ENCODE measurements at regions not wholly inside any gene's neighbourhood (a gene's known extent, or its start where the extent isn't known, plus 50 kb on each side); places are given as distances from the start of the nearest gene placed in this dataset.

DNA sequence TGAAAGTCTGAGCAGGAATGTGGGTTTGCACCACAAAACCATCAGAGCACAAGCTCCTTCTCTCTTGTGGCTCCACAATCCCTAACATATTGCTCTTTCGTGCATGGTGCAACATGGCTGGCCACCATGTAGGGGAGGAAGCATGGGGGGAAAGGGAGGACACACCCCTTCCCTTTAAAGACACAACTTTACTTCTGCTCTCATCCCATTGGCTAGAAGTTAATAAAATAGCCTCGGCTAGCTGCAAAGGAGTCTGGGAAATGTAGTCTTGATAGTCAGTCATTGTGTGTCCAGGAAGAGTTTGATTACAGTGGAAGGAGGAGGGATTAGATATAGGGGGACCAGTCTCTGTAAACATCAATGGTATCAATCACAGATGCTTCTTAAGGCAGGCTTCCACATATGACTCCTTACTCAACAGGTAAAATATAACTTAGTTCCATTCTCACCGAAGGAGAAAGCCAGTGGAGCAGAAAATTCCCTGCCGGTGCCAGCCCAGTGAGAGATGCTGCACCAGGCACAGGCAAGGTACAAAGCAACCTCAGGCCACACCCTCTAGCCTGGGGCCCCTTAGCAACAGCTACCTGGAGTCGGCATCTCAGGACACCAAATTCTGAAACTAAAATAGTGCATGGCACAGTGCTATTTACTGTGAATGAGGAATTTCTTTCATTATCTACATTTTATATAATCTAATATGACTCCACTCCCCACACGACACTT lies 124.7 kb upstream of the CTBP2 start:
- peak; percentile 56 for DNase-seq (ENCODE audit: extremely low spot score)
- POLR2A ChIA-PET, result interaction anchor here (1.4 kb wide), 1 partner anchor 10 kb away, joined by 3 read pairs; no protein-coding TSS in a partner anchor
- CTCF ChIA-PET, result no interaction called here
- TF ChIP-seq FOXM1 (IDR thresholded peaks at IDR 0.05; ENCODE audit: borderline replicate concordance) (no peak), ARNT (IDR thresholded peaks at IDR 0.05) (no peak), LEF1 (IDR thresholded peaks at IDR 0.05; ENCODE audit: borderline replicate concordance) (no peak), FOXA1 (IDR thresholded peaks at IDR 0.05) (no peak), NFRKB (IDR thresholded peaks at IDR 0.05) (no peak), BHLHE40 (IDR thresholded peaks at IDR 0.05; ENCODE audit: borderline replicate concordance) (no peak), TARDBP (IDR thresholded peaks at IDR 0.05) (no peak), L3MBTL2 (conservative IDR thresholded peaks at IDR 0.05) (no peak; the same call in 1 of the 2 replicates), PKNOX1 (IDR thresholded peaks at IDR 0.05) (no peak), SP1 (IDR thresholded peaks at IDR 0.05) (no peak), ELF4 (IDR thresholded peaks at IDR 0.05) (no peak), FOXK2 (IDR thresholded peaks at IDR 0.05) (no peak), ZNF384 (IDR thresholded peaks at IDR 0.05) (no peak), CTBP1 (IDR thresholded peaks at IDR 0.05; ENCODE audit: borderline replicate concordance) (no peak), SUZ12 (IDR thresholded peaks at IDR 0.05) (no peak), HDGF (IDR thresholded peaks at IDR 0.05; ENCODE audit: borderline replicate concordance) (no peak)

GRCh38 chr10:125283836-125284614 lies 123.7 kb upstream of the CTBP2 start:
- no peak for DNase-seq (ENCODE audit: extremely low spot score)
- CTCF ChIA-PET, result no interaction called here
- TF ChIP-seq SP1 (IDR thresholded peaks at IDR 0.05) (no peak), ZNF384 (IDR thresholded peaks at IDR 0.05) (no peak), CTBP1 (IDR thresholded peaks at IDR 0.05; ENCODE audit: borderline replicate concordance) (no peak), BHLHE40 (IDR thresholded peaks at IDR 0.05; ENCODE audit: borderline replicate concordance) (no peak), L3MBTL2 (conservative IDR thresholded peaks at IDR 0.05) (no peak), SUZ12 (IDR thresholded peaks at IDR 0.05) (no peak)
- POLR2A ChIA-PET, result interaction anchor here (1.4 kb wide), 1 partner anchor 11 kb away, joined by 3 read pairs; no protein-coding TSS in a partner anchor

GRCh38 chr10:125283191-125283835 lies 123.0 kb upstream of the CTBP2 start:
- CTCF ChIA-PET, result no interaction called here
- TF ChIP-seq FOXA1 (IDR thresholded peaks at IDR 0.05) (no peak), L3MBTL2 (conservative IDR thresholded peaks at IDR 0.05) (no peak), SUZ12 (IDR thresholded peaks at IDR 0.05) (no peak), LEF1 (IDR thresholded peaks at IDR 0.05; ENCODE audit: borderline replicate concordance) (no peak), SP1 (IDR thresholded peaks at IDR 0.05) (no peak), ZNF384 (IDR thresholded peaks at IDR 0.05) (no peak)
- POLR2A ChIA-PET, result interaction anchor here (1.4 kb wide), 1 partner anchor 12 kb away, joined by 3 read pairs; no protein-coding TSS in a partner anchor
- DNase-seq (ENCODE audit: extremely low spot score), result no peak

- POLR2A ChIA-PET, result no interaction called here
These were observed 120.7 kb upstream of the CTBP2 start for GRCh38 chr10:125281091-125281490.

DNA sequence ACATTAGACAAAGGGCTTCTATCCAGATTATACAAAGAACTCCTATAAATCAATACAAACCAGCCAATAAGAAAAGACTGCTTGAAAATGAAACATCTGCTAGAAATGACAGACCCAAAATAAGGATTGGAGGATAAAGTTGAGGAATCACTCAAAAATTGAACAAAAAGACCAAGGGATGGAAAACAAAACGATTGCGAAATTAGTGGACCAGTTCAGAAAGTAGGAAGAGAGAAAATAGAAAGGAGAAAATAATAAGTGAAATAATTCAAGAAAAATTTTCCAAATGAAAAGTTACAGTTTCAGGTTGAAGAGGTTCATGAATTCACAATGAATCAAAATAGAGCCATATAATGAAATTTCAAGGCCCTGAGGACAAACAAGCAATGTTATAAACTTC lies 115.8 kb upstream of the CTBP2 start:
- no peak for DNase-seq (ENCODE audit: extremely low spot score)
- TF ChIP-seq SP1 (IDR thresholded peaks at IDR 0.05), result no peak
- TF ChIP-seq FOXA1 (IDR thresholded peaks at IDR 0.05), result no peak
- TF ChIP-seq FOXM1 (IDR thresholded peaks at IDR 0.05; ENCODE audit: borderline replicate concordance), result no peak
- TF ChIP-seq TARDBP (IDR thresholded peaks at IDR 0.05), result no peak
- CTCF ChIA-PET, result no interaction called here
- POLR2A ChIA-PET, result no interaction called here

More at GRCh38 chr10:125281091-125281490, 120.7 kb upstream of the CTBP2 start:
- CTCF ChIA-PET, result no interaction called here
- TF ChIP-seq SP1 (IDR thresholded peaks at IDR 0.05) (no peak), ELF4 (IDR thresholded peaks at IDR 0.05) (no peak), LEF1 (IDR thresholded peaks at IDR 0.05; ENCODE audit: borderline replicate concordance) (no peak), FOXK2 (IDR thresholded peaks at IDR 0.05) (no peak), NFRKB (IDR thresholded peaks at IDR 0.05) (no peak), ZNF384 (IDR thresholded peaks at IDR 0.05) (no peak), PKNOX1 (IDR thresholded peaks at IDR 0.05) (no peak), CTBP1 (IDR thresholded peaks at IDR 0.05; ENCODE audit: borderline replicate concordance) (no peak), HDGF (IDR thresholded peaks at IDR 0.05; ENCODE audit: borderline replicate concordance) (no peak), FOXA1 (IDR thresholded peaks at IDR 0.05) (no peak), BHLHE40 (IDR thresholded peaks at IDR 0.05; ENCODE audit: borderline replicate concordance) (no peak), TARDBP (IDR thresholded peaks at IDR 0.05) (no peak), ARNT (IDR thresholded peaks at IDR 0.05) (no peak)
- no peak for DNase-seq (ENCODE audit: extremely low spot score)

GRCh38 chr10:125274961-125275360 lies 114.6 kb upstream of the CTBP2 start:
- CTCF ChIA-PET, result no interaction called here
- TF ChIP-seq L3MBTL2 (conservative IDR thresholded peaks at IDR 0.05), result no peak
- TF ChIP-seq FOXK2 (IDR thresholded peaks at IDR 0.05), result no peak
- no peak for TF ChIP-seq SUZ12 (IDR thresholded peaks at IDR 0.05)
- no peak for TF ChIP-seq HDGF (IDR thresholded peaks at IDR 0.05; ENCODE audit: borderline replicate concordance)
- no peak for TF ChIP-seq ZNF384 (IDR thresholded peaks at IDR 0.05)
- no peak for TF ChIP-seq ARNT (IDR thresholded peaks at IDR 0.05)
- no peak for TF ChIP-seq FOXA1 (IDR thresholded peaks at IDR 0.05)
- TF ChIP-seq BHLHE40 (IDR thresholded peaks at IDR 0.05; ENCODE audit: borderline replicate concordance), result no peak
- TF ChIP-seq NFRKB (IDR thresholded peaks at IDR 0.05), result no peak
- no peak for TF ChIP-seq SP1 (IDR thresholded peaks at IDR 0.05)
- TF ChIP-seq TARDBP (IDR thresholded peaks at IDR 0.05), result no peak
- TF ChIP-seq ELF4 (IDR thresholded peaks at IDR 0.05), result no peak
- TF ChIP-seq PKNOX1 (IDR thresholded peaks at IDR 0.05), result no peak
- no peak for TF ChIP-seq CTBP1 (IDR thresholded peaks at IDR 0.05; ENCODE audit: borderline replicate concordance)
- TF ChIP-seq FOXM1 (IDR thresholded peaks at IDR 0.05; ENCODE audit: borderline replicate concordance), result no peak
- no peak for DNase-seq (ENCODE audit: extremely low spot score)
- POLR2A ChIA-PET, result no interaction called here
